MM.1S (cell line): ENCODE measurements at regions not wholly inside any gene's neighbourhood (a gene's known extent, or its start where the extent isn't known, plus 50 kb on each side); places are given as distances from the start of the nearest gene placed in this dataset.

Experiments used
- DNase-seq: peaks from one replicate; pipeline ENCODE4 v3.0.0-alpha.2; 2015
- H2AFZ ChIP-seq: fragments of 300-600 bp; sonication (generic); 2 replicates; pipeline ENCODE4 v1.6.0; 2016; ENCODE audit warnings: antibody characterized with exemption, low read length
- H3F3A ChIP-seq: fragments of 300-600 bp; sonication (generic); 2 replicates; pipeline ENCODE4 v1.6.1; 2016; ENCODE audit warnings: mild to moderate bottlenecking, antibody characterized with exemption, low read length, moderate library complexity, mixed read lengths; ENCODE audit not compliant: insufficient read depth
- H3K27ac ChIP-seq: fragments of 300-600 bp; sonication (generic); 2 replicates; pipeline ENCODE4 v1.5.1; 2016; ENCODE audit warnings: mild to moderate bottlenecking, low read length
- H3K27me3 ChIP-seq: fragments of 300-600 bp; sonication (generic); replicated peaks from 2 replicates; pipeline ENCODE4 v1.6.0; 2016; ENCODE audit warnings: low read length; ENCODE audit not compliant: insufficient read depth
- H3K36me3 ChIP-seq: fragments of 300-600 bp; sonication (generic); replicated peaks from 2 replicates; pipeline ENCODE4 v1.6.1; 2016; ENCODE audit warnings: mild to moderate bottlenecking, low read length, mixed read lengths; ENCODE audit not compliant: insufficient read depth
- H3K4me1 ChIP-seq: fragments of 300-600 bp; sonication (generic); 2 replicates; pipeline ENCODE4 v1.6.1; 2016; ENCODE audit warnings: low read length, mixed read lengths
- H3K4me2 ChIP-seq: fragments of 300-600 bp; sonication (generic); 2 replicates; pipeline ENCODE4 v1.6.0; 2016; ENCODE audit warnings: low read depth, low read length
- H3K4me3 ChIP-seq: fragments of 300-600 bp; sonication (generic); 2 replicates; pipeline ENCODE4 v1.5.1; 2016; ENCODE audit warnings: low read length, mixed read lengths
- H3K79me2 ChIP-seq: fragments of 300-600 bp; sonication (generic); 2 replicates; pipeline ENCODE4 v1.6.1; 2016; ENCODE audit warnings: mixed run types, low read length, mixed read lengths
- H3K9ac ChIP-seq: fragments of 300-600 bp; sonication (generic); 2 replicates; pipeline ENCODE4 v1.6.1; 2016; ENCODE audit warnings: low read length, mixed read lengths
- H3K9me2 ChIP-seq: fragments of 300-600 bp; sonication (generic); replicated peaks from 2 replicates; pipeline ENCODE4 v1.6.1; 2016; ENCODE audit warnings: mild to moderate bottlenecking, low read length, mixed read lengths; ENCODE audit not compliant: insufficient read depth
- H3K9me3 ChIP-seq: fragments of 300-600 bp; sonication (generic); replicated peaks from 2 replicates; pipeline ENCODE4 v1.6.1; 2016; ENCODE audit warnings: mild to moderate bottlenecking, low read length, mixed read lengths; ENCODE audit not compliant: insufficient read depth
- H4K20me1 ChIP-seq: fragments of 300-600 bp; sonication (generic); 2 replicates; pipeline ENCODE4 v1.6.1; 2016; ENCODE audit warnings: mild to moderate bottlenecking, low read length, moderate library complexity, mixed read lengths; ENCODE audit not compliant: insufficient read depth
- EZH2 ChIP-seq: fragments of 300-600 bp; sonication (generic); optimal IDR thresholded peaks from 2 replicates; pipeline ENCODE3; 2017; ENCODE audit warnings: low read depth, mild to moderate bottlenecking, antibody characterized with exemption, low read length, mixed read lengths
- EZH2phosphoT487 ChIP-seq: fragments of 300-600 bp; sonication (generic); IDR thresholded peaks from 2 replicates; pipeline ENCODE4 v1.6.1; 2018; ENCODE audit warnings: antibody characterized with exemption, low read length
- TF ChIP-seq, protein P1 (sequence below): fragments of 300-600 bp; sonication (generic); IDR thresholded peaks from 2 replicates; pipeline ENCODE4 v1.5.1; 2016; ENCODE audit warnings: antibody characterized with exemption, low read length, mixed read lengths

DNA sequence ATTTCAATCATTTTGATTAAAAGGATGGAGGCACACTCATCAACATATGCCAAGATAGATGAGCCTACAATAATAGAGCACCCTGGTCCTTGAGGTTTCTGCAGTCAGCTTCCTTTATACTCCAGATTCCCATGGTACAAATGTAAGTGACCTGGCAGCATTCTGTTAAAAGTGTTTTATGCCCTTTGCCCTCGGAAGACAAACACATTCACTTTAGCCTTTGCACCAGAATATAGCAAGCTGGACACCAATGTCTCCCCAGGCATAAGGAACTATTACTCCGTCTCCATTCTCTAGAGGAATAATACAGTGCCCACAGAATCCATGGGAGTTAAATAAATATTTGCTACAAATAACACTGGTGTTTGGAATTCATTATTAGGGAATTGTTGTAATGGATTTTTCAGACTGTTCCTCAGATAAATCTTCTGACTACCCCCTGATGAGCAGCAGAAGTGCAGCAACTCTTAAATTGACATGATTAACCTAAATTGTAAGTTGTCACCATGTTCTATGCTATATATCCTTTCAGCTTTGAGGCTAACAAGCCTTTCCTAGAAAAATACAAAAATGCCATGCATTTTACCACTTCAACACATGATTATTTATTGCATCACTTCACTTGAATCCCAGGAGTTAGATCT is 340.2 kb downstream of the TBC1D32 start:
- no peak overlapping the region for H2AFZ ChIP-seq
- H3K4me1 ChIP-seq: no peaks in the 10 kb centered on the region
- no peak overlapping the region for H3K9ac ChIP-seq
- H3F3A ChIP-seq: no peaks in the 10 kb centered on the region
- H3K36me3 ChIP-seq: no peaks in the 10 kb centered on the region
- no peak overlapping the region for H3K27ac ChIP-seq
- no peaks in the 10 kb centered on the region for H4K20me1 ChIP-seq
- H3K9me2 ChIP-seq: no peaks in the 10 kb centered on the region
- no peak overlapping the region for H3K4me3 ChIP-seq
- no peak overlapping the region for H3K4me2 ChIP-seq
- no peak for DNase-seq
- no peaks in the 10 kb centered on the region for H3K79me2 ChIP-seq
- H3K9me3 ChIP-seq: no peaks in the 10 kb centered on the region
- H3K27me3 ChIP-seq: no peaks in the 10 kb centered on the region
- TF ChIP-seq EZH2: no peak
- TF ChIP-seq EZH2phosphoT487: no peak
- TF ChIP-seq, protein P1, sequence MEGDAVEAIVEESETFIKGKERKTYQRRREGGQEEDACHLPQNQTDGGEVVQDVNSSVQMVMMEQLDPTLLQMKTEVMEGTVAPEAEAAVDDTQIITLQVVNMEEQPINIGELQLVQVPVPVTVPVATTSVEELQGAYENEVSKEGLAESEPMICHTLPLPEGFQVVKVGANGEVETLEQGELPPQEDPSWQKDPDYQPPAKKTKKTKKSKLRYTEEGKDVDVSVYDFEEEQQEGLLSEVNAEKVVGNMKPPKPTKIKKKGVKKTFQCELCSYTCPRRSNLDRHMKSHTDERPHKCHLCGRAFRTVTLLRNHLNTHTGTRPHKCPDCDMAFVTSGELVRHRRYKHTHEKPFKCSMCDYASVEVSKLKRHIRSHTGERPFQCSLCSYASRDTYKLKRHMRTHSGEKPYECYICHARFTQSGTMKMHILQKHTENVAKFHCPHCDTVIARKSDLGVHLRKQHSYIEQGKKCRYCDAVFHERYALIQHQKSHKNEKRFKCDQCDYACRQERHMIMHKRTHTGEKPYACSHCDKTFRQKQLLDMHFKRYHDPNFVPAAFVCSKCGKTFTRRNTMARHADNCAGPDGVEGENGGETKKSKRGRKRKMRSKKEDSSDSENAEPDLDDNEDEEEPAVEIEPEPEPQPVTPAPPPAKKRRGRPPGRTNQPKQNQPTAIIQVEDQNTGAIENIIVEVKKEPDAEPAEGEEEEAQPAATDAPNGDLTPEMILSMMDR: no peak

DNA sequence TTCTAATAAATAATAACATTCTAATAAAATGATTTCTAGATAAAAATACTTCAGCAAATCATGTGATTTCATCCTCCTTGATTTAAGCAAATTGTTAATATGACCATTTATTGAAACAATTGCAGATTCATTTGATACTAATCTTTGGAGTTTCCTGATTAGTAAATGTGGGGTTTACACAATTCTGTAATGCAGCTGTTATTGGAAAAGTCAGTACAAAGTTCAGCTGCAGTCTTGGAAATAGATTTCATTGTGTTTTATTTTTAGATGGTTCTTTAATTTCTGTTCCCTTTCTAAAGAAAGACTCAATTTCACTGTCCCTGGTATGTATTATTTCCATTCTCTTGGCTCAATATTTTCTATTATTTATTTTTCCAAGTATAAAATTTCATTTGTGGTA is 342.0 kb downstream of the TBC1D32 start:
- no peaks in the 10 kb centered on the region for H3K36me3 ChIP-seq
- no peaks in the 10 kb centered on the region for H4K20me1 ChIP-seq
- H3K27ac ChIP-seq: no peak overlapping the region
- no peak for DNase-seq
- H3K9ac ChIP-seq: no peak overlapping the region
- no peaks in the 10 kb centered on the region for H3F3A ChIP-seq
- no peaks in the 10 kb centered on the region for H3K9me3 ChIP-seq
- no peak overlapping the region for H3K4me2 ChIP-seq
- H3K27me3 ChIP-seq: no peaks in the 10 kb centered on the region
- H3K4me1 ChIP-seq: no peaks in the 10 kb centered on the region
- no peak overlapping the region for H3K4me3 ChIP-seq
- H3K79me2 ChIP-seq: no peaks in the 10 kb centered on the region
- TF ChIP-seq EZH2phosphoT487: no peak
- TF ChIP-seq EZH2: no peak
- TF ChIP-seq, protein P1: no peak
- H3K9me2 ChIP-seq: no peaks in the 10 kb centered on the region
- no peak overlapping the region for H2AFZ ChIP-seq

DNA sequence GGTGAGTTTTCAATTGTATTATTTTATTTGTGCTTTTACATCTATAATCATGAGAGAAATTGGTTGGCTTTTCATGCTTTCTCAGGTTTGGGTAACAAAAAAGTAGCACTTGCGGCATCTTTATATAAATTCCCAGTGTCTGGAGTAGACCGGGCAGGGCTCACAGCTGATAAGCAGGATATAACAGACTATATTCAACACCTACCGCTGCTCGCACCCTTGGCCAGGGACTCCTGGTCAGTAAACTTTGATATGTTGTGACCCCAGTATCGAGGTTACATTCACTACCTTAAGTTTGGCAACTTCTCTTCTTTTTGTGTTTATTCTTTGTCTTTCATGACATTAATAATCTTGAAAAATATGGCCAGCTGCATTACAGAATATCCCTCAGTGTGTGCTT is 343.4 kb downstream of the TBC1D32 start:
- no peaks in the 10 kb centered on the region for H3K9me3 ChIP-seq
- H4K20me1 ChIP-seq: no peaks in the 10 kb centered on the region
- TF ChIP-seq EZH2: no peak
- TF ChIP-seq, protein P1: no peak
- TF ChIP-seq EZH2phosphoT487: no peak
- H3K4me3 ChIP-seq: no peak overlapping the region
- no peaks in the 10 kb centered on the region for H3K4me1 ChIP-seq
- no peaks in the 10 kb centered on the region for H3K9me2 ChIP-seq
- H3K36me3 ChIP-seq: no peaks in the 10 kb centered on the region
- H2AFZ ChIP-seq: no peak overlapping the region
- H3K79me2 ChIP-seq: no peaks in the 10 kb centered on the region
- no peak overlapping the region for H3K9ac ChIP-seq
- no peak overlapping the region for H3K4me2 ChIP-seq
- H3F3A ChIP-seq: no peaks in the 10 kb centered on the region
- H3K27me3 ChIP-seq: no peaks in the 10 kb centered on the region
- no peak overlapping the region for H3K27ac ChIP-seq
- no peak for DNase-seq
